ENCODE measurements at regions not wholly inside any gene's neighbourhood (a gene's known extent, or its start where the extent isn't known, plus 50 kb on each side); places are given as distances from the start of the nearest gene placed in this dataset.
A peak's percentile ranks its signal among the peaks of the same experiment; 100 is the strongest.

DNA sequence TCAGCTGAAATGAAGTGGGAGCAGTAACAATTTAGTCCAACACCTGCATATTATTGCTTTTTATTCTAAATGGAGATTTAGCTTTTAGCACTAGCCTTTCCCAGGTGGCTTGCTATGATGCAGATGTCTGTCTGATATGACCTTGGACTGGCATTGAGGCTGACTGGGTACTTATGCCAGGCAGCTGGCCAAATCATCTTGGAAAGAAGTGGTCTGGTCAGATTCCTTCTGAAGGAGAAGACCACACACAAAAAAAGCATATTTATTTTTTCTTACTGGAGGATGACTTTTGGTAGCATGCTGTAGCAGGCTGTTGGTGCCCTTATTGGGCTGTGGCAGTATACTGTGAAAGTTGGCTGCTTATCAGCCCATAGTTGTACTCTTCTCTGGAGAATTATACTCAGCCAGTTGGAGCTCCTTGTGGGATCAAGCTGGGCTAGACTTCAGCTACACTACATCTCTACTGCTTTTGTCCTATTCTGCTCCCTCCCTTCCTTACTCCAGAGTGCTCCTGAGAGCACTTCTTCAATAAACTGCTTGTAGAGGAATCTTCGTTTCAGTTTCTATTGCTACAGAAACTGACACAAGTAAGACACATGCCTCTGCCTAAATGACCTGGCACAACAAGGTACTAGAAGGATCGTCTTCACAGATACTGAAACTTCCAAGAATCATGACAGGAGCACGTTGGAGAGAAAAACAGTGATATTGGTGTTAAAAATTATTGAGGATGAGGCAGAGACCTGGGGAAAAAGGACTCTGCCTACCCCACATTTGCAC is 196.8 kb upstream of the RPS6KA3 start:
- TF ChIP-seq, protein P1, sequence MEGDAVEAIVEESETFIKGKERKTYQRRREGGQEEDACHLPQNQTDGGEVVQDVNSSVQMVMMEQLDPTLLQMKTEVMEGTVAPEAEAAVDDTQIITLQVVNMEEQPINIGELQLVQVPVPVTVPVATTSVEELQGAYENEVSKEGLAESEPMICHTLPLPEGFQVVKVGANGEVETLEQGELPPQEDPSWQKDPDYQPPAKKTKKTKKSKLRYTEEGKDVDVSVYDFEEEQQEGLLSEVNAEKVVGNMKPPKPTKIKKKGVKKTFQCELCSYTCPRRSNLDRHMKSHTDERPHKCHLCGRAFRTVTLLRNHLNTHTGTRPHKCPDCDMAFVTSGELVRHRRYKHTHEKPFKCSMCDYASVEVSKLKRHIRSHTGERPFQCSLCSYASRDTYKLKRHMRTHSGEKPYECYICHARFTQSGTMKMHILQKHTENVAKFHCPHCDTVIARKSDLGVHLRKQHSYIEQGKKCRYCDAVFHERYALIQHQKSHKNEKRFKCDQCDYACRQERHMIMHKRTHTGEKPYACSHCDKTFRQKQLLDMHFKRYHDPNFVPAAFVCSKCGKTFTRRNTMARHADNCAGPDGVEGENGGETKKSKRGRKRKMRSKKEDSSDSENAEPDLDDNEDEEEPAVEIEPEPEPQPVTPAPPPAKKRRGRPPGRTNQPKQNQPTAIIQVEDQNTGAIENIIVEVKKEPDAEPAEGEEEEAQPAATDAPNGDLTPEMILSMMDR (conservative IDR thresholded peaks at IDR 0.05; ENCODE audit: control insufficient read depth, insufficient read depth, low read depth, low read length) = no peak
- H3K4me3 ChIP-seq (ENCODE audit: control insufficient read depth, low read depth, low read length) = no peak overlapping the region
- DNase-seq (ENCODE audit: low read depth) = no peak

DNA sequence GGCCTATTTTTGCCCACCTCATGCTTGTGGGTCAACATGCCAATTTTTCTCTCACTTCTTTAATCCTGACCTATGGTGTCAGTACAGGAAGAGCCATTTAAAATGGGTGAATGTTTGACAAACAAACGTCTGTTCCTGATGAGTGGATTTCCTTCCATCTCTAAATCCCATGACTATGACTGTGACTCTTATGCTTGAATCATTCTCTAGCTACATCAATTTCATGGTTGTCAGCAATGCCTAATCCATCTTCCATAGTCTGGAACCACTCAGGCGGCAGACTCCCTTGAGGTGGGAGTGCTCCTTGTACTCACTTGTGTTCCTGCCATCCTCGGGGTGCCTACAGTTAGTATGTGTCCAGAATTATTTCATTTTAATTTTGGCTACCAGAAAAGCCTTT is 194.9 kb upstream of the RPS6KA3 start:
- peak; percentile 71 for DNase-seq (ENCODE audit: low read depth)
- TF ChIP-seq, protein P1 (conservative IDR thresholded peaks at IDR 0.05; ENCODE audit: control insufficient read depth, insufficient read depth, low read depth, low read length) = no peak
- no peak overlapping the region for H3K4me3 ChIP-seq (ENCODE audit: control insufficient read depth, low read depth, low read length)

DNA sequence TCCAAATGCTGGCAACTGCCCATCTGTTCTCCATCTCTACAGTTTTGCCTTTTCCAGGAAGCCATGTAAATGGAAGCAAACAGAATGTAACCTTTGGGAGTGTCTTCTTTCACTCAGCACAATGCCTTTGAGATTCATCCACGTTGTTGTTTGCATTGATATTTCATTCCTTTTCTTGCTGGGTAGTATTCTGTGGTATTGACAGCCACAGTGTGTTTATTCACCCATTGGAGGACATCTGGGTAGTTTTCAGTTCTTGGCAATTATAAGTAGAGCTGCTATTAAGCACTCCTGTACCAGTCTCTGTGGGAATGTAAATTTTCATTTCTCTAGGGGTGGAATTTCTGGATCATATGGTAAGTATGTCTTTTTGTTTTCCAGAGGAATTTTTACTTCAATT is 194.3 kb upstream of the RPS6KA3 start:
- H3K4me3 ChIP-seq (ENCODE audit: control insufficient read depth, low read depth, low read length) = no peak overlapping the region
- TF ChIP-seq, protein P1 (conservative IDR thresholded peaks at IDR 0.05; ENCODE audit: control insufficient read depth, insufficient read depth, low read depth, low read length) = no peak
- no peak for DNase-seq (ENCODE audit: low read depth)

DNA sequence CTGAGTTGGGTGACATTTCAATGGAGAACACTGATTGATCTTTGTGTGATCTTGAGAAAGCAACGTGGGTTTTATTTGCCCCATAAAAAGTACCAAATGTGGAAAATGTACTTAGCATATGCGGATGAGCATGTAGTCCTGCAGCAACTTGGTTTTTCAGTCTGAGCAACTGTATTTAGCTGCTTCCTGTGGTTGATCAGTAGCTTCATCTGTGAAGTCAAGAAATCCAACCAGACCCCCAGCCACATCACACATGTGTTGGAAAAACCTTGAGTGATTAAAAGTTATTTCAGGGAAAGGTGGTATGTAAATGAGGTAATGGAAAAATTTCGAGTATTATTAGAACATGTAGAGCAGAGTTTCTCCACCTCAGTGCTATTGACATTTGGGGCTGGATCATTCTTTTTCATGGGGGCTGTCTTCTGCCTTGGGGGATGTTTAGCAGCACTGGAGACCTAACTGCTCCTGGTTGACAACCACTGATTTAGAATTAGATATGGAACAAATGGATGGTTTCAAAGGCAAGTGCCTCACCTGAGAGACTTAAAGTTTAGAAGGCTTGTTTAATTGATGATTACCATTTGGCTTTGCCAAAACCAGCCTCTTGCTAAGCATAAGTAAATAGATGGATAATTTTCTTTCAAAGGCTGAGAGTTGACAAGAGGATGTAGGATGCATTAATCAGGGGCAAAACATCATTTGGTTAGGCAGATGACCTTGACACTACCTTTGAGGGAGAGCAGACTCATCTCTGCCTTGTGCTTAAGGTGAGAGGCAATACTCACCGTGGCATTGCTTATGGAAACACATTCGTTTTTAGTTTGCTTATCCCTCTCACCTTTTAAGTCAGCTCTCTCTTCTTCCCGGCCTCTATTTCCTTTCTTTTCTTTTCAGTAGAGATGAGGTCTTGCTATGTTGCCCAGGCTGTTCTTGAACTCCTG is 193.0 kb upstream of the RPS6KA3 start:
- TF ChIP-seq, protein P1 (conservative IDR thresholded peaks at IDR 0.05; ENCODE audit: control insufficient read depth, insufficient read depth, low read depth, low read length) = no peak
- no peak overlapping the region for H3K4me3 ChIP-seq (ENCODE audit: control insufficient read depth, low read depth, low read length)
- DNase-seq (ENCODE audit: low read depth) = no peak

DNA sequence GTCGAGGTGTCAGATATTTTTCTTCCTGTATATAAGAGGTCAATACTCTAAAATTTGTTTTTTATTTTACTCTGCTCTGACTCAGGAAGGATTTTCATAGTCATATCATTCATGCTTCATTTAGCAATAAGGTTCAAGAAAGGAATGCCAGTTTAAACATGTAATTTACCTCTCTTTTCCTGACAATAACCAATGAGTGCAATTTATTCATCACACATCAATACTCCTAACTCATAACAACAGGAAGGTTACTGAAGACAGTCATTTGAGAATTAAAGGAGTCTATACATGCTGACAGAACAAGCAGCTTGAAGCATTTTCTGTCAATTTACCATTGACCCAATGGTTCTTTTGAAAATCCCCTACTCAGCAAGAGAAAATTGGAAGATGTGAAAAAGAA is 190.3 kb upstream of the RPS6KA3 start:
- DNase-seq (ENCODE audit: low read depth) = no peak
- H3K4me3 ChIP-seq (ENCODE audit: control insufficient read depth, low read depth, low read length) = no peak overlapping the region
- TF ChIP-seq, protein P1 (conservative IDR thresholded peaks at IDR 0.05; ENCODE audit: control insufficient read depth, insufficient read depth, low read depth, low read length) = no peak

DNA sequence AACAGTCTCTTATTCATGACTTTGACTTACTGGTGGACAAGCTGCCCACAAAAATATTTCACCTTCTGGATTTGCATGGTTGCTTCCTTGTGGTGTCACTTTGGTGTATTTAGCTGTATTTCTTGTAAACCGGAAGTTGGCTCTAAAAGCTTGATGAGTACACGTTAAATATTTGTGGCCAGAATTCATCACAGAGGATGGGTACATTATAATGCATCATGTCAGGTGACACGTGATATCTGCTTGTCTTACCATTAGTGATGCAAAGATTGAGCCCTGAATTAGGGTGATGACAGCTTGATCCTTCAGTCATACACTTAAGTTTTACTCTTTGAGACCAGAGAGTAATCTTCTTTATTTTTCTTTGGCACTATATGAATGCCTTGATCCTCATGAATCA is 188.3 kb upstream of the RPS6KA3 start:
- TF ChIP-seq, protein P1 (conservative IDR thresholded peaks at IDR 0.05; ENCODE audit: control insufficient read depth, insufficient read depth, low read depth, low read length) = no peak
- DNase-seq (ENCODE audit: low read depth) = peak; percentile 36
- no peak overlapping the region for H3K4me3 ChIP-seq (ENCODE audit: control insufficient read depth, low read depth, low read length)

Measured in fibroblast of mammary gland (primary cell).